GM23248 (cell line): ENCODE measurements at regions not wholly inside any gene's neighbourhood (a gene's known extent, or its start where the extent isn't known, plus 50 kb on each side); places are given as distances from the start of the nearest gene placed in this dataset.

Experiments used
- EZH2 ChIP-seq: fragments of 200-600 bp; sonication (generic); IDR thresholded peaks from 2 replicates; pipeline ENCODE4 v1.6.1; 2018; ENCODE audit warnings: antibody characterized with exemption, mild to moderate bottlenecking; ENCODE audit not compliant: insufficient read depth, poor library complexity, severe bottlenecking
- EZH2phosphoT487 ChIP-seq: fragments of 200-600 bp; sonication (generic); IDR thresholded peaks from 2 replicates; pipeline ENCODE4 v1.6.1; 2018; ENCODE audit warnings: antibody characterized with exemption, moderate library complexity, mild to moderate bottlenecking, low read depth; ENCODE audit not compliant: insufficient read depth

DNA sequence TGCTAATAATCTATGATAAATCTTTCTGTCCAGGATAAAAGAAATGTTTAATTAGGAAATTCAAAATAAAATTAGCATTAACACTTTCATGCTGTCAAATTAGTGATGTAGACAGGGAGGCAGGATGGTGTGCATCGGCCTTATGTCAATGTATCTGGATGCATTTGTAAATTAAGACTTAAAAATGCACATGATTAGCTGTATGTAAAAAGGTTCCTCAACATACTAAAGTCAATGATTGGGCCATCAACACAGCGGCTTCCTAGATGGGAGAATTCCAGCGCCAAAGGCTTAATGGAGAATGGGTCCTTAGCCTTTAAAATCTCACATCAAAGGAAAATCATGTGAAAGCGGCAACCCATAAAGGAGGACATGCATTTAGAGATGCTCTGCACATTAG is 77.5 kb upstream of the ZEB2 start:
- no peak for TF ChIP-seq EZH2phosphoT487
- no peak for TF ChIP-seq EZH2
